ENCODE measurements at regions not wholly inside any gene's neighbourhood (a gene's known extent, or its start where the extent isn't known, plus 50 kb on each side); places are given as distances from the start of the nearest gene placed in this dataset.

GRCh38 chr10:8738987-8739386, 684.5 kb downstream of the GATA3 start:
- H3K27me3 Mint-ChIP-seq = no peaks in the 10 kb centered on the region
- no peak overlapping the region for H3K4me3 Mint-ChIP-seq
- ATAC-seq (ENCODE audit: low read depth) = no peak
- DNase-seq (ENCODE audit: low spot score in 2 of 2) = no peak
- no peak overlapping the region for H3K27ac Mint-ChIP-seq
- H3K36me3 Mint-ChIP-seq = no peaks in the 10 kb centered on the region
- no peaks in the 10 kb centered on the region for H3K4me1 Mint-ChIP-seq
- H3K9me3 Mint-ChIP-seq = peaks cover 7% of the 10 kb centered on the region

DNA sequence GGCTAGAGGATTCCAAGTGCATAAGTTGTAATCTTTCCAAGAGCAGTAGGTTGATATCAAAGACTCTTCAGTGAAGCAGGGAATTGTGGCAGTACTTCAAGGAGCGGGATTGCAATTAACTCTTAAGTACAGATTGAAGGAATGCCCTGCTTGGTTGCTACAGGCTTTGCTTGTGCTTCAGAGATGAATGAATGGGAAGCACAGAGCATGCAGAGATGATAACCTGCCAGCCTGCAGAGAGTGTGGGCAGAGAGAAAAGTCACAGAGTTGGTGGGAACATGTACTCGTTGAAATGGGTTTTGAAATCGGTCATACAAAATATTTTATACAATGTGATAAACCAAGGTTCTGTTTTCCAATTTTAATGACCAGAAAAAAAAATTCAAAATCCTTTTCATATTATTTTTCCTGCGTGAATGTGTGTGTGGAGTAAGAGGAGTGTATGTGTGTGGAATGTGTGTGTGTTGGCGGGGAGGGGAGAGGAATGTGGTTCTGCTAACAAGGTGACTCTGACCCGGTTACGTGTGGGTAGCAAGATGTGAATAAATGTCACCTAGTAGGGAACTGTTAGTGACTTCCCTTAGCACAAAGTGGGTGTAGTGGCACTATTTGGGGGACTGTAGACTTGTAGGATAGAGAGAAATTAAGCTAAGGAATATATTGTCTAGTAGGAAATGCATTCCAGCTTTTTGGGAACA, 697.8 kb downstream of the GATA3 start:
- Mint-ChIP-seq H3K27ac (no peak overlapping the region), H3K9me3 (peaks cover 4% of the 10 kb centered on the region), H3K36me3 (no peaks in the 10 kb centered on the region), H3K4me3 (no peak overlapping the region), H3K27me3 (no peaks in the 10 kb centered on the region), H3K4me1 (no peaks in the 10 kb centered on the region)
- no peak for ATAC-seq (ENCODE audit: low read depth)
- no peak for DNase-seq (ENCODE audit: low spot score in 2 of 2)

DNA sequence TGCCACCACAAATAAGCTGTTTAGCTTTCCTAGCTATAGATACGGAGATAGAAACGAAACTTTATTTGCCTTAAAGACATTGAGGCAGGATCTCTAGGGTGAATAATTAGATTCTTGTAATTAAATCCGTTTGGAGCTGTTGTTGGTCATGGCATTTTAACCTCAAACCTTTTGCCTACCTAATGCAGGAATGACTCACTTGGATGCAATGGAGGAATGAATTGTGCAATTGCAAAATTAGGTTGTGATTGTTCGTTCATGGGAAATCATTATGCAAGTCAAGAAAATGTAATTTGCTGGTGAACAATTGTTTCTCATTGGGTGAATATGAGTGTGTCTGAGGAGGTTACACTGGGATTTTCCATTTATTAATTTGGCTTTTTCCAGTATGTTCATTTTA, 703.5 kb downstream of the GATA3 start:
- Mint-ChIP-seq H3K27ac (no peak overlapping the region), H3K4me3 (no peak overlapping the region), H3K9me3 (peaks cover 5% of the 10 kb centered on the region), H3K36me3 (no peaks in the 10 kb centered on the region), H3K27me3 (no peaks in the 10 kb centered on the region), H3K4me1 (no peaks in the 10 kb centered on the region)
- no peak for ATAC-seq (ENCODE audit: low read depth)
- no peak for DNase-seq (ENCODE audit: low spot score in 2 of 2)

DNA sequence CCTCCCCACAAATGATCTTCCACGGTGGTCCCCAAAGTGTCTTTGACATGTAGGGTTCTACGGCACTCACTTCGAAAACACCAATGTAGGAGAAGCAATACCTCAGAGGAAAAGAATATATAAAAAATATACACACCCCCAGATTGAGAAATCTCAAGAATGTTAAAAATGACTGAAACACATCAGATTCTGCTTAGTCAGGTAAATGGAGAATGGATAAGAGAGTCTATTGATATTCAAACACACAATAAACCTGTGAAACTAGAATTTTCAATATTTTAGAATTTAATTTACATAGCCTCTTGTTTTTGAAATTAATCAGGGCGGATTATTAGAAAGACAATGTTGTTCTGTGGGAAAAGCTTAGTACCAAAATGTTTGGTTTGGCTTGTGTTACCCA, 712.4 kb downstream of the GATA3 start:
- DNase-seq (ENCODE audit: low spot score in 2 of 2) (no peak), ATAC-seq (ENCODE audit: low read depth) (no peak)
- H3K4me1 Mint-ChIP-seq = no peaks in the 10 kb centered on the region
- no peak overlapping the region for H3K27ac Mint-ChIP-seq
- no peaks in the 10 kb centered on the region for H3K27me3 Mint-ChIP-seq
- H3K36me3 Mint-ChIP-seq = no peaks in the 10 kb centered on the region
- no peak overlapping the region for H3K4me3 Mint-ChIP-seq
- H3K9me3 Mint-ChIP-seq = no peaks in the 10 kb centered on the region

GRCh38 chr10:8767591-8767990, 713.1 kb downstream of the GATA3 start:
- Mint-ChIP-seq H3K4me3 (no peak overlapping the region), H3K9me3 (no peaks in the 10 kb centered on the region), H3K27me3 (no peaks in the 10 kb centered on the region), H3K27ac (no peak overlapping the region), H3K36me3 (no peaks in the 10 kb centered on the region), H3K4me1 (no peaks in the 10 kb centered on the region)
- no peak for ATAC-seq (ENCODE audit: low read depth)
- no peak for DNase-seq (ENCODE audit: low spot score in 2 of 2)

DNA sequence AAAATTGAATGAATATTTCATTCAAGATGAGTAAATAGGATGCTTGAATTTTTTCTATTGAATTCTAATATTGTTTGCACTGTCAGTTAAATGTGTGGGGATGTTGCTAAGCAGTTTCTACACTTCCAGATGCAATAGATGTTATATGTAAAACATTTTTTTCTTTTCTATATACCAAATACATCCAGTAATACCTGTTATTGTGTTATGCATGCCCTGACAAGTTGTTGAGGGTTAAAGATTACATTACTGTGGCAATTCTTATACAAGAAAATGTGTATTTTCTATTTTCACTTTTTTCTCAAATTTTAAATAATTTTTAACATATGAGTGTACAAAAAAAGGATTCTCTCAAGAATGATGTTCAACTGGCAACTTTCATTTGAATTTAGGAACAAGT, 713.9 kb downstream of the GATA3 start:
- no peak overlapping the region for H3K27ac Mint-ChIP-seq
- no peaks in the 10 kb centered on the region for H3K4me1 Mint-ChIP-seq
- H3K27me3 Mint-ChIP-seq = no peaks in the 10 kb centered on the region
- H3K9me3 Mint-ChIP-seq = no peaks in the 10 kb centered on the region
- ATAC-seq (ENCODE audit: low read depth) = no peak
- no peaks in the 10 kb centered on the region for H3K36me3 Mint-ChIP-seq
- DNase-seq (ENCODE audit: low spot score in 2 of 2) = no peak
- H3K4me3 Mint-ChIP-seq = no peak overlapping the region

DNA sequence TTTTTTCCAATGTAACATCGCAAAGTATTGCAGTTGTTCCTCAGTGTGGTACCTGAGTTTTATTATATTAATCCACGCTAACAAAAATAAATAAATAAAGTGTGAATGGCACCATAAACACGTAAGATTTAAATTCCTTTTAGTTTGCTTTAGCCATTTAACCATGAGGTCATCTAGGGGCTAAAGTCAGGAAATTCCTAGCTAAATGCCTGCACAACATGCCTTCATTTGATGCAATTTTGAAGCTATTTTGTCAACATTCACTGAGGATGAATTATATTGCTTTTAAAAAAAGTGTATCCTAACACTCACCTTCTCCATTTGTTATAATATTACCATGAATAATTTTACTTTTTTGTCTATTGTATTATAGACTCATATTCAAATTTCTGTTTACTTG, 714.4 kb downstream of the GATA3 start:
- DNase-seq (ENCODE audit: low spot score in 2 of 2) (no peak), ATAC-seq (ENCODE audit: low read depth) (no peak)
- Mint-ChIP-seq H3K36me3 (no peaks in the 10 kb centered on the region), H3K4me3 (no peak overlapping the region), H3K9me3 (no peaks in the 10 kb centered on the region), H3K27ac (no peak overlapping the region), H3K4me1 (no peaks in the 10 kb centered on the region), H3K27me3 (no peaks in the 10 kb centered on the region)

- ATAC-seq (ENCODE audit: low read depth) (no peak), DNase-seq (ENCODE audit: low spot score in 2 of 2) (no peak)
- Mint-ChIP-seq H3K36me3 (no peaks in the 10 kb centered on the region), H3K4me1 (no peaks in the 10 kb centered on the region), H3K27ac (no peak overlapping the region), H3K9me3 (no peaks in the 10 kb centered on the region), H3K27me3 (no peaks in the 10 kb centered on the region), H3K4me3 (no peak overlapping the region)
These were observed 722.6 kb downstream of the GATA3 start for GRCh38 chr10:8776926-8777622.

DNA sequence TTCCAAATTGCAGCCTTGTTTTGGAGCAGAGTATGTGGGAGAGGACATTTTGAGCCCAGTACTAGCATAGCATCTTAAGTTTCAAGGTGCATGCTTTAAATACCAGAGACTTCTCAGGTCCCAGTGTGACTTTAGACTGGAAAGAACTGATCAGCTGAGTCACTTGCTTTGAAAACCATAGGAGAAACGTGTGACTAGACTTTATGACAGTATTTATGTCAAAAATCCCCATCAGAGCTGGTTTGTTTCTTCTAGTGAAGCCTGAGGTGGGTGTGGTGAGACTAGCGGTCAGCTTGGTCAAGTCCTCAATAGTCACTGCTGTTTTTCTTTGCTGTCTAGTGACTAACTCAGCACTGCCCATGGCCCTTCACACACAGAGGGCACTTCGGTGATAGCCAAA, 724.2 kb downstream of the GATA3 start:
- Mint-ChIP-seq H3K9me3 (no peaks in the 10 kb centered on the region), H3K36me3 (no peaks in the 10 kb centered on the region), H3K27ac (no peak overlapping the region), H3K27me3 (no peaks in the 10 kb centered on the region), H3K4me3 (no peak overlapping the region), H3K4me1 (no peaks in the 10 kb centered on the region)
- DNase-seq (ENCODE audit: low spot score in 2 of 2) = no peak
- no peak for ATAC-seq (ENCODE audit: low read depth)

- no peak overlapping the region for H3K4me3 Mint-ChIP-seq
These were observed 733.2 kb downstream of the GATA3 start for GRCh38 chr10:8787649-8788048.

GRCh38 chr10:8790390-8790789, 735.9 kb downstream of the GATA3 start:
- Mint-ChIP-seq H3K27me3 (no peaks in the 10 kb centered on the region), H3K9me3 (peaks cover 6% of the 10 kb centered on the region), H3K36me3 (no peaks in the 10 kb centered on the region), H3K4me1 (no peaks in the 10 kb centered on the region), H3K27ac (no peak overlapping the region), H3K4me3 (no peak overlapping the region)
- DNase-seq (ENCODE audit: low spot score in 2 of 2) (no peak), ATAC-seq (ENCODE audit: low read depth) (no peak)

More at GRCh38 chr10:8787649-8788048, 733.2 kb downstream of the GATA3 start:
- Mint-ChIP-seq H3K27ac (no peak overlapping the region), H3K4me1 (no peaks in the 10 kb centered on the region), H3K27me3 (no peaks in the 10 kb centered on the region), H3K9me3 (peaks cover 7% of the 10 kb centered on the region), H3K36me3 (no peaks in the 10 kb centered on the region)
- DNase-seq (ENCODE audit: low spot score in 2 of 2) (no peak), ATAC-seq (ENCODE audit: low read depth) (no peak)

DNA sequence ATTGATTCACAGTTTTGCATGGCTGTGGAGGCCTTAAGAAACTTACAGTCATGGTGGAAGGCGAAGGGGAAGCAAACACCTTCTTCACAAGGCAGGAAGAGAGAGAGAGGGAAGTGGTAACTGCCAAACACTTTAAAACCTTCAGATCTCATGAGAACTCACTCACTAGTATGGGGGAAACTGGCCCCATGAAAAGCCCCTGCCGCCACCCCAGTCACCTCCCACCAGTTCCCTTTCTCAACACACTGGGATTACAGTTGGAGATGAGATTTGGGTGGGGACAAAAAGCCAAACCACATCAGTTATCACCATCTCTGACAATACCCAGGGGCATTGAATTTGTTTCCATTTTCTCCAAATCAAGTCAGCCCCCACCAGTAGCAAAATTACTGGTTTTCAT, 740.4 kb downstream of the GATA3 start:
- H3K4me3 Mint-ChIP-seq = no peak overlapping the region
- DNase-seq (ENCODE audit: low spot score in 2 of 2) (no peak), ATAC-seq (ENCODE audit: low read depth) (no peak)
- no peaks in the 10 kb centered on the region for H3K27me3 Mint-ChIP-seq
- H3K9me3 Mint-ChIP-seq = peaks cover 2% of the 10 kb centered on the region
- H3K27ac Mint-ChIP-seq = no peak overlapping the region
- no peaks in the 10 kb centered on the region for H3K4me1 Mint-ChIP-seq
- H3K36me3 Mint-ChIP-seq = no peaks in the 10 kb centered on the region

- Mint-ChIP-seq H3K27ac (no peak overlapping the region), H3K4me3 (no peak overlapping the region), H3K27me3 (no peaks in the 10 kb centered on the region), H3K9me3 (peaks cover 4% of the 10 kb centered on the region), H3K4me1 (no peaks in the 10 kb centered on the region), H3K36me3 (peaks cover 1% of the 10 kb centered on the region)
- ATAC-seq (ENCODE audit: low read depth) (no peak), DNase-seq (ENCODE audit: low spot score in 2 of 2) (no peak)
These were observed 745.9 kb downstream of the GATA3 start for GRCh38 chr10:8800426-8800825.

GRCh38 chr10:8803992-8804391, 749.5 kb downstream of the GATA3 start:
- H3K36me3 Mint-ChIP-seq = peaks cover 2% of the 10 kb centered on the region
- no peaks in the 10 kb centered on the region for H3K4me1 Mint-ChIP-seq
- peaks cover 7% of the 10 kb centered on the region for H3K9me3 Mint-ChIP-seq
- ATAC-seq (ENCODE audit: low read depth) (no peak), DNase-seq (ENCODE audit: low spot score in 2 of 2) (no peak)
- no peak overlapping the region for H3K4me3 Mint-ChIP-seq
- H3K27ac Mint-ChIP-seq = no peak overlapping the region
- H3K27me3 Mint-ChIP-seq = no peaks in the 10 kb centered on the region

GRCh38 chr10:8810677-8811076, 756.2 kb downstream of the GATA3 start:
- ATAC-seq (ENCODE audit: low read depth) = no peak
- H3K4me1 Mint-ChIP-seq = no peaks in the 10 kb centered on the region

More at GRCh38 chr10:8810677-8811076, 756.2 kb downstream of the GATA3 start:
- H3K36me3 Mint-ChIP-seq = no peaks in the 10 kb centered on the region
- H3K4me3 Mint-ChIP-seq = no peak overlapping the region
- no peak for DNase-seq (ENCODE audit: low spot score in 2 of 2)
- H3K27me3 Mint-ChIP-seq = no peaks in the 10 kb centered on the region
- peaks cover 7% of the 10 kb centered on the region for H3K9me3 Mint-ChIP-seq
- no peak overlapping the region for H3K27ac Mint-ChIP-seq

All from memory B cell (primary cell).